Activated T-helper 1 cell treated with Interleukin-2 at 50 U/mL for 16 hours (primary cell): ENCODE measurements at regions not wholly inside any gene's neighbourhood (a gene's known extent, or its start where the extent isn't known, plus 50 kb on each side); places are given as distances from the start of the nearest gene placed in this dataset.

Experiments used
- DNase-seq: peaks from one replicate; pipeline ENCODE4 v3.0.0-alpha.2; 2020; ENCODE audit warnings: low read depth

DNA sequence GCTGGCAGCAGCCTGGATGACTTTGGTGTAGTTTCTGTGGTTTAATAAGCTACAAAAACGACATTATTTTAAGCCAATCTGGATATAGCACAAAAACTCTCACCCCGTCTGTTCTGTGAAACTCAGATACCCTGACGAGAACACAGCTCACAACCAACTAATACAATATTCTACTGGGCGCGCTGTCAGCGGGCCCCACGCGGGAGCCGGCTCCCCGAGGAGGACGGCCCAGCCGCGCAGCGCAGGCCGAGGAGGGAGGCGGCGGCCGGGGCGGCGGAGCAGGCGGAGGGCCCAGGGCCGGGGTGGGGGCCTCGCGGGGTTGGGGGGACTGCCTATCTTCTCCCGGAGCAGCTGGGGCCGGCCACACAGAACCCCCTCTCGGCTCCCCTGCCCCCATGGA is 87.2 kb upstream of the POU3F1 start:
- no peak for DNase-seq

DNA sequence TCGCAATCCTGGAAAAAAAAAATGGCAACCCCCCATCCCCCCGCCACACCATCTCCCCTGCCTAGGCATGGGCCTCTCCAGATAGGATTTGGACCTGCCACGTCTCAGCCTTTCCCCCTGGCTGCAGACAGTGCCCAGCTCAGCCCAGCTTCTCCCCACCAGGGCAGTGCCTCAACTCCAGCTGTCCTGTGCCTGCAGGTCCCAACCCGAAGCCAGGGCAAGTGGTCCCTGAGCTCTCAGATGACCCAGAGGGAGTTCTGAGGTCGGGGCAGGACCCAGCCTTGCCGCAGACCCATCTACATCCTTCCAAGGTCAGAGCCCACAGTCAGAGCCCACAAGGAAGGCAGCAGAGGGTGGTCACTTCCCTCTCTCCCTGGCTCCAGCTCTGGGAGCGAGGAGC is 86.7 kb upstream of the POU3F1 start:
- DNase-seq: no peak

DNA sequence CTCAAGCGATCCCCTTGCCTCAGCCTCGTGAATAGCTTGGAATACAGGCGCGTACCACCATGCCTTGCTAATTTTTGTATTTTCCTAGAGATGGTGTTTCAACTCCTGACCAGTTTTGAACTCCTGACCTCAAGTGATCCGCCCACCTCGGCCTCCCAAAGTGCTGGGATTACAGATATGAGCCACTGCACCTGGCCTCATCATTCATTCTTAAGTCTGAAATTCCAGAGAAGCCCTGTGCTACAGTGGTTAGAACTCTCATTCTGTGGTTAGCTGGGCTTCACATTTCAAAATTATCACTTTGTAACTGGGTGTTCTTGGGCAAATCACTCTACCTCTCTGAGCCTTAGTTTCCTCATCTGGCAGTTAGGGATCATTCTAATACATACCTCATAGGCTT is 86.1 kb upstream of the POU3F1 start:
- no peak for DNase-seq

DNA sequence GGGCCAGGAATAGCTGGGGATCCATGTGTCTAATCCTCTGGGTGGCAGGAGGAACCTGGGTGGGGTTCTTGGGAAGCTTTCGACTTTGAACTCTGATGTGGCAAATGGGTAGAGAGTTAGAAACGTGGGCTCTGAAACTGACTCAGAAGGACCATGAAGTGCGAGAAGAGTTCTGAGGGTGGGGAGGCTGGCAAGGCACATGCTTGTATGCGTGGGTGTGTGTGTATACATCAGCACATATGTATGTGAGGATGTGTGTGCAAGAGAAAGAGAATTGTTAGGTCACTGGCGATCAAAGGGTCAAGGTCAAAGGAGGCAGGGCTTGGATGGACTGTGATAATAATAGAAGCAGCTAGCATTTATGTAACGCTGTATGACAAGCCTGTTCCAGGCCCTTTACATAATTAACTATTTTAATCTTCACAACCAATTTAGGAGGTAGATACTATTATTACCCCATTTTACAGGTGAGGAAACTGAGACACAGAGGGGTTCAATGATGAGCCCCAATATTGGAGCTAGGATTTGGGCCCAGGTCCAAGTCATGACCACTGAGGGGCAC is 84.5 kb upstream of the POU3F1 start:
- DNase-seq: no peak

DNA sequence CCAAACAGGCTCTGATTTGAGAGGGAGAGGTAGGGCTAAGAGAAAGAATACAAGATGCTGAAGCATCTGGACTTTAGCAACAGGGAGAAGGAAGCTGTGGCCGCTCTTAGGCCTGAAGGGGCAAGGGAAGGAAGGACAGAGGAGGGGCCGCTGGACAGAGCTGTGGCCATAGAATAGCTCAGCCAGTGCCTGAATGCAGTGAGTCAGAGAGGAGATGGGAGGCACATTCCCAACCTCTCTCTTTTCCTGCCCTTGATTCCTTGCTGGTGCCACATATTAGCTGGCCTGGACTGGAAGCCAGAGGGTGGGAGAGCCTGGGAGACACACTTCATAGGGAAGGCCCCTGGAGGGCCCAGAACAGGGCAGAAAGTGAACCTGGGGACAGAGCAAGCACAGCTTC is 83.4 kb upstream of the POU3F1 start:
- DNase-seq: no peak

DNA sequence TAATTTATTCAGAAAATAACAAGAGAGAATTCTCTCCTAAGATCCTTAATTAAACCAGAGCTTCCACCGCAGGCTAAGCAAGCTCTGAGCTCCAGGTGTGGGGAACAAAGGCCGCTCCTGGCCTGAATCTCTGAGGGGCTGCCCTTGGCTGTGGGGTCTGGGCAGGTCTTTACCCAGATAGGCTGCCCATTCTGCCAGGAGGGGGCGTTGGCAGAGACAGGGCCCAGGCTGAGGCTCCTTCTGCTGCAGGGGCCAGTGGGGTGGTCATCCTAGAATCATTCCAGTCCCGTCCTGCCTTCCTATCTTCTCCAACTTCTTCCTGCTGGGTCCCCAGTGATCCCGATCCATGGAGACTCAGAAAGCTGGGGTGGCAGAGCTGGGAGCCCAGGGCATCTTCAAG is 82.9 kb upstream of the POU3F1 start:
- DNase-seq: no peak

DNA sequence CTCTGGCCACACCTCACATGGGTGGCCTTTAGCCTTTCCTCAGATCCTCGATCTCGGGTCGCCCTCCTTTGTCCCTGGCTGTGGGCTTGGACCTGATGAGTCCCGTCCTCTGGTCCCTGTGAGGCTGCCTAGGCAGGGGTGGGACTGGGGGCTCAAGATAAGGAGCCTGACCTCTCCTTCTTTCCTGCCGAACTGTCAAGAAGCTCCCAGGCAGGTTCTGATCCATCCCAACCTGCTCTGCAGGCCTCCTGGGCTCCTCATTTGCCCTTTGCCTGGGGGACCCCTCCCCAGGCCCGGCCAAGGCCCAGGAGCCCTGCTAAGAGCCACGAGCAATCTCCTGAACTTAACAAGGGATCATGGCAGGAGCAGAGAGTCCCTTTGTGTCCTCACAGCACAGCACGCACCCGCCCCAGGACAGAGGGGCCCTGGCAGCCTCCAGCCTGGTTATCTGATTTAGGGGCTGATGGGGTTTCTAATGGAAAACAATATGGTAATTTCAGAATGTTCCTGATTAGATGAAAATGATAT is 82.4 kb upstream of the POU3F1 start:
- no peak for DNase-seq

DNA sequence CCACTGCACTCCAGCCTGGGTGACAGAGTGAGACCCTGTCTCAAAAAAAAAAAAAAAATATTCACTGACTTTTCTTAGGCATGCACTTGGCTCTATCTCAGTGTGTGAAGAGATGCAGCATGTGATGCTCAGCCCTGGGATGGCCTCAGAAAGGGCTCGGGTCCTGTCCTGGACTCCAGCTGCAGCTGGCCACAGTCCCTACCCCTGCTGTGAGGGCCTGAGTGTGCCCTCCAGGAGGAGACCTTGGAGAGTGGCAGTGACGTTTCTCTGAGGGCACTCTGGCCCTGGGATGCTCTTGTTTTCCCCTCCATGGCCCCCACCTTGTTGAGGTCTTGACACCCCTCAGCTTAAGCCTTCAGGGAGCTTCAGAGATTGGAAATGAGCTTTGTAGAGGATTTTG is 81.9 kb upstream of the POU3F1 start:
- DNase-seq: no peak

DNA sequence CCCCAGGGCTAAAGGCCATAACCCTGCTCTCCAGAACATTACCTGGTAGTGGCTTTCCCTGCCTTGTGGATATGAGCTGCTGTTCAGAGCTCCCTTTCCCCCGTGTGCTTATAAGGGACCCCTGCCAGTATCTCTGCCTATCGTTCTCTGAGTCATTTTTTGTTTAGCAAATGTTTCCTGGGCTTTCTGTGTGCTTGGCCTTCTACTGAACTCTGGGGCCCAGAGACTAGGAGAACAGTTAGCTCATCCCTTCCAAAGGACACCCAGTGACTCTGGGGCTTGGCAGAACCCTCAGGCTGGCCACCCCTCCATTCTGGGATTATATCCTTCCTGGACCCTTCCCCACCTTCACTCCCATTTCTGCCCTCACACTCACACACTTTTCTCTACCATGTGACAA is 80.8 kb upstream of the POU3F1 start:
- no peak for DNase-seq

DNA sequence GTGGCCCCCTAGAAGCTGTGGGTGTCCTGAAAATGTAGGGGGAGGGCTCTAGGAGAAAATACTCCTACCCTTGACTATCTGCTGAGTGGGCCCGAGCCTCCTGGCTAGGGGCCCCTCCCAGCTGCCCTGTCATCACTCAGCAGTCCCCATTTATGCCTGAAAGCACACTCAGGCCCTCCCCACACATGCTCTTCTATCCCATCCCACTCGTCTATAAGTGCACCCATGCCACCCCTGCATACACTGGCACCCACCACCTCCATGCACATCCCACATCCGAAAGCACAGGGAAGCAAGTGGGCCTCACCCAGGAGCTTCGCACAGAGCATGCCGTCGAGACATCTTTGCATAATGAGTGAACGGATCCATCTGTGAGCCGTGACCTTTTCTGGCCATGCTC is 80.4 kb upstream of the POU3F1 start:
- no peak for DNase-seq

DNA sequence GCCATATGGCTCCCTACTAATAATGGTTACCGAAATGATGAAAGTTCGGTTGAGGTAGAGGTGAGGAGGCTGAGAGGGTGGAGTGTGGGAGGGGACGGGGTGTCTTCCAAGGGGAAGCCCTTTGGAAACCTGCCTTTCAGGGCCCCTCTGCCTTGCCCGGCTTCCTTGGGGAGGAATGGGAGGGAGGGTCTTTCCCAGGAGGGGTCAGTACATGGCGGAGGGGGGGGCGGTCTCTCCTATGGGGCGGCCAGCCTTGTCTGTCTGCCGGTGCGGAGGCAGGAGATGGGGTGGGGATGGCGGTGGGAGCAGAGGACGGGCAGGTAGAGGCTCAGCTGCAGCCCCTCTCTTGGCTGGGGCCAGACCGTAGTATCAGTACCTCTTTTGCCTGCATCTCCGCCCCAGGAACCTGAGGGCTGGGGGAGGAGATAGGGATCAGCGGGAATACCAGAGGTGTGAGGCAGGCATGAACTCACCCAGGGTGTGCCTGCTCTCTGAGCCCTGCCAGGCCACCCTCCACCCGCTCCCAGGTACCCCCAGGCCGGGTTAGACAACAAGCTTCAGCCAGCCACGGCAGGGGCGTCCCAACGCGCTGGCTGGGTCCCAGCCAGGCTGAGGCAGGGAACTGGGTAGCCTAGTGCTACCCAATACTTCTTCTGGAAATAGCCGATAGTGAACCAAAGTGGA is 79.4 kb upstream of the POU3F1 start:
- DNase-seq: no peak

DNA sequence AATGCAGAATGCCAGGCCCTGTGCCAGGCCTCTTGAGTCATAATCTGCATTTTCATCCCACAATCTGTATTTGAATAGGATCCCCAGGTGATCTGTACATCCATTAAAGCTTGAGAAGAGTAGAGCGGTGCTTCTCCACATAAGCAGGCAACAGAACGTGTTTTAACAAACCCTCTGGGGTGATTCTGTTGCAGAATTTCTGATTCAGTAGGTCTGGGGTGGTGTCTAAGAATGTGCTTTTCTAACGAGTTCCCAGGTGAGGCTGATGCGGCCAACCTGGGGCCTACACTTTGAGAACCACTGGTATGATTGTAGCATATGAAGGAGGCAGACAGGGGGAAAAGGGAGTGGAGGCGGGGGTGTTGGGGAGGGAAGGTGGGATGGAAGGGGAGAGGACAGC is 78.4 kb upstream of the POU3F1 start:
- DNase-seq: no peak

DNA sequence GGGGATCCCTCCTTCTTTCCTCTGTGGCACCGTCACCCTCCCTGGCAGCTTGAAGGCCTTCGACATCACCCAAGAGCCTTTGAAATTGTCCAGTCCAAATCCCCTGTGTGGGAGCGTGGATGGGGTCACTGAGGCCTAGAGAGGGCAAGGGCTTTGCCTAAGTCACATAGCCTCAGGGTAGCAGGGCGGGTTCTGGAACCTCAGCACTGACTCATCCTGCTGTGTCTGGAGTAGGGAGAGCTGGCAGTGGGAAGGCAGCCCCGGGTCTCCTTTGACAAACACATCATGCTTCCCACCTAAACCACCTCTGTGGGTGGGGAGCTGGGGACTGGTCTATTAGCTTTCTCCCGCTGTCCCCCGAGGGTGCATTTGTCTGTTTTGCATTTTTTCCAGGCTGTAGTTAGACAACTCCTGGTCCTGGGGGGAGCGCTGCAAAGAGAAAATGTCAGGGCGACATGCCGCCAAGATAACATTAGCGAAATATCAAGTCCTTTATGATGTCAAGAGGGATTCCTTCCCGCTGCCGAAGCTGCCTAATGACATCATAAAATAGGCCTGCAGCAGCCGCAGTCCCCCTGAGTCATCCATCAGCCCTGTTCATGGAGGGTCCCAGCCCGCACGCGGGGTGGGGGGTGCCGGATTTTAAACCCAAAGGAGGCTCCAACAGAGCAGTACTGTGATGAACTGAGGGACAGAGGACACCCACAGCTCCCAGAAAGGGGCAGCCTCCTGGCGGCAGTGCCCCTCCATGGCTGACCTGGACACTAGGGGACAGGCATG is 77.0 kb upstream of the POU3F1 start:
- no peak for DNase-seq

DNA sequence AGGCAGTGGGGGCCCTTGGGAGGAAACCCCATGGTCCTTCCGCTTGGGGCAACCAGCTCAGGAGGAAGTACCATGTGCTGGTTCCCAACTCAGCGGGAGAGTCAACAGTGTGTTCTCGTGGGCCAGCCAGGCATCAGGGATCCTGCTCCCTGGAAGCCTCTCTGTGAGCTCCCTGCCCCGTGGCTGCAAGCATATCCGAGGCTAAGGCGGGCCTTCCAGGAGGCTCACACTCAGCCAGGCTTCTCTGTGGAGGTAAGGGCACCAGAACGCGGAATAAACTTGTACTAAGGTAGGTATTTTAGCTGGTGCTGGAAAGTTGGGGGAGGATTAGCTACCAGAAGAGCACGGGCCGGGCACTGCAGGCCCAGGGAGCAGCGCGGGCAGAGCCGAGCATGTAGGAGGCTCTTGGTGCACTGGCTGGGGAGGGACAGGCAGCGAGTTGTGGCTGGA is 74.7 kb upstream of the POU3F1 start:
- DNase-seq: no peak

DNA sequence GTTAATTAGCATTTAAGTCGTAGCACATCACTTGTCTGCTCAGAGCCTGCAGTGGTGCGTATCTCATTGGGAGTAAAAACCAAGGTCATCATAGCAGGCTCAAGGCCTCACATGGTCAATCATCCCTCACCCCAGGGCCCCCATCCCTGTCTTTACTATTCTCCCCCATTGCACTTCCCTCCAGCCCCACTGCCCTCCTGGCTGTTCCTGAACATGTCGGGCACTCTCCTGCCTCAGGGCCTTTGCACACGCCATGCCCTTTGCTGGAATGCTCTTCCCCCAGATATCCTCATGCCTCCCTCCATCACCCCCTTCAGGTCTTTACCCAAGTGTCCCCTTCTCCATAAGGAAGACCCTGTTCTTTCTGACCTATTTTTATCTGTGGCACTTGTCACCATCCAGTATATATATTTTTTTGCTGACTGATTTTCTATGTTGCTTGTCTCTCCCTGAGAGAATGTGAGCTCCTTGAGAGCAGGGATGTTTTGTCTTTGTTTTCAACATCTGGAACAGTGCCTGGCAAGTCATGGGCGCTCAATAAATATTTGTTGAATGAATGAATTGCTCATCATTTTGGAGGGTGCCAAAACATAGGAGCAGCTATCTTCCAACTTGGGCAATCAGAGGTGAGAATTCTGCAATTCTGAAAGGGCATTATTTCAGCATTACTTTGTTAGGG is 74.1 kb upstream of the POU3F1 start:
- no peak for DNase-seq

DNA sequence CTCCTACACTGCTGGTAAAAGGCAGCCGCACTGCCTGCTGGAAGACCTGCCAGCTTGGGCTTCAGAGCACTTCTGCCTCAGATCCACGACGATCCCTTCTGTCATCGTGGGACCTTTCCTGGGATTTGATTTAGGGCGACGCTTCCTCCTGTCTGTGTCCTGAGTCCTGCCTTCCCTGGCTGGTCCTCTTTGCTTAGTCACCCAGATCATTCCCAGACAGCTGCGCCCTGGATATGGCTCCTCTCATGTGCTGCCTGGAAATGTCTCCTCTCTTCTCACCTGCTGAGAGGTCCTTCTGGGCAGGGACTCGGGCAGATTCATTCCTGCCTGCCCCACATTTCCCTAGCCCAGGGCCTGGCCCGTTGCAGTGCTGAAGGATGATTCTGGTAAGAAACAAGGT is 72.4 kb upstream of the POU3F1 start:
- DNase-seq: no peak

DNA sequence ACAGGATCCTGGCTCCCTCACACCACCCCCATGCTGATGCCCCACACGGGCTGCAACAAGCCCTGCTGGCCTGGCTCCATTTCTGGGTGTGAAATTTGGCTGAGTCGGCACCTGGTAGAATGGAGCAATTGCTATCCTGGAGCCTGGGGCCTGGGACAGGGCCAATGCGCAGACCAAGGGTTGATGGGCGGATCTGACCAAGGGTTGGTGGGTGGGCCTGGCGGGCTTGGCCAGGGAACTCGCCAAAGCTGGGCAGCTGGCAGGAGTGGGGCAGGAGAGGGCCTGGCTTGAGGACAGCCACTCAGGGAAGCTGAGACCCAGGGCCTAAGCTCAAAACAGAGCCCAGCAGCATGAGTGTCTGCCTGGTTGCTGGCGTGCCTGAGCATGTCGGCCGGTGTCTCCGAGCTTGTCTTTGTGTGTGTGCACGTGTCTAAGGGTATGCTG is 70.9 kb upstream of the POU3F1 start:
- DNase-seq: no peak

DNA sequence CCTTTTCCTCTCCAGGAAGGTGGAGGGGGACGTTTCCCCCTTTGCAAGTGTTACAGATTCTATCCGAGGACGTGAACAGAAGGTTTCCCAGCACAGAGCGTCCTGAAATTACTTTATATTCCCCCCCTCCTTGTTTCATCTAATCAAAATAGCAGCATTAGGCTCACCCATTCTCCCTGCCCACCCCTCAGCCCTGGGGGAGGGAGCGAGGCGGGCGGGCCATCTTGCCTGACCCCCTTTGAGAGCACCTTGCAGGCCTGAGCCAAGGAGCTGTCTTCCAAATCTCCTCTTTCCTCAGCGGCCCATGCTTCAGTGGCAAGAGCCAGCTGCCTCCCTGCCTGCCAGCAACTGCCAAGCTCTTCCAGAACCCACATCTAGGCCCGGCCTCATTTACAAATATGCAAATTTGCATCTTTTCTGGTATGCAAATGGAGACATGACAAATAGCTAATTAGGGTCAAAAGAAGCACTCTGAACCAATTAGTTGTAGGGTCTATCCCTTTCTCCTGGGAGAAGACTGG is 69.1 kb upstream of the POU3F1 start:
- DNase-seq: no peak

DNA sequence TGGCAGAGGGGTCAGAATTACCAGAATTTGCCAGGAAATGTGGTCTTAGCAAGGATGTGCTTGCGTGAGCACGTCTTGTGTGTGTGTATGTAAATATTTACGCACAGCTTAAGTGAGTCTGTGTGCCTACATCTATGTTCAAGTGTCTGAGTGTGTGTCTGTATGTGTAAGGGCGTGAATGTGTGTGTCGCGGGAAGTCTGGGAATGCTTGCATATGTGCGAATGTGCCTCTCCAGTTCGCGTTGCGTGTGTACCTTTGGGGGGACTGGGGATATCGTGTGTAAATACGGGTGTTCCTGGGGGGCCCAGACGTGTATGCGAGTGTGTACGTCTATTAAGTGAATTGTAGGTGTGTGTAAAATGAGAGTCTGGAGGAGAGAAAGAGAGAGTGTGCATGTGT is 68.6 kb upstream of the POU3F1 start:
- DNase-seq: no peak

DNA sequence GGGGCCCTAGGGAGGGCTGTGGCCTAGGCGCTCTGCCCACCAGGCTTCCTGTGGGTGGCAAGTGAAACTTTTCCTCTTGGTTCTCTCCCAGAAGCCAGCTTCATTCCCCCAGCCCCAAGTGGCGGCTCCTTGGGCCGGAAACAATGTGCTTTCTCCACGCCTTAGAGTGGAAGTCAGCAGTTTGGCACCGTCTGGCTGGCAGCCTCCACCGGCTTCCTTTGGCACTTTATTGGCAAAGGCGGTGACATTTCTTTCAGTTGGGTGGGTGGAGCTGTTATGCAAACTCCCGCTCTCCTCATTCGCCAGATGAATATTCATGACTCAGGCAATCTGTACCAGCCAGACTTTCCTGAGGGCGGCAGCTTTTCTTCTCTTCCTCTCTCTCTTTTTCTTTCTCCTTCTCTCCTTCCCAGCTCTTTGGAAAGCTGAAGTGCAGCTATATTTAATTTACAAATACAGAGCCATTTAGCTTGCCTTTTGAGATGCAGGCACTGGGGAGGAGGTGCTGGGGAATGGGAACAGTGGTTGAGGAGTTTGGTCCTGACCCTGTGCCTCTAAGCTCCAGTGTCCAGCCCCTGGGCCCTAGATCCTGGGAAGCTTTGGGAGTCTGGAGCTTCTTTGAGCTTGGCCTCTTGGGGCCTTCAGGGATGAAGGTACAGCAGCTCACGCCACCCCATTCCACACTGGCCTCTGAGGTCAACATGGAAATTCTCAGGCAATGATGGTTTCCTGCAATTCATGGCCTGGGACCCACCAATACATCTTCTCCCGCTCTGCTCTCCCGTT is 67.8 kb upstream of the POU3F1 start:
- no peak for DNase-seq

DNA sequence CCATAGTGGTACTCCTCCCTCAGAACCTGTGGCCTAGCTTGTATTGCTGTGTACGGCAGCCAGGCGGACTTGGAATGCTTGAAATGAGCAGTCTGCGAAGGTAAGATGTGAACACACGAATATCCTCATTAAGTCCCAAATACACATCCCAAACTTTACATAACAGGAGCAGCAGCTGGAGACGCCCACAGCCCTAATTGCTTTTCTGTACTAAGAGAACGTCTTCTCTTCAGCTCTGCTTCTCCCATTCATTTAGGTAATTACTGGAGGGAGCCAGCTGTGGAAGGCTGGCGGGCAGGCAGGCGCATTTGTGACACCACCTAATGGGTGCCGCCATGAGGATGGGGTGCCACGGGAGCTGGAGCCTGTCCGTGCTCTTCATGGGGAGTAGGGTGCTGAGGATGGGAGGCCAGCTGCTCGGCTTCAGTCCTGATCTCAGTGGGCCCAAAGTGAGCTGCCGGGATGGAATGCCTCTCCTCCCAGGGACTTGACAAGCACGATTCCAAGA is 66.6 kb upstream of the POU3F1 start:
- no peak for DNase-seq
